ENCODE measurements at regions not wholly inside any gene's neighbourhood (a gene's known extent, or its start where the extent isn't known, plus 50 kb on each side); places are given as distances from the start of the nearest gene placed in this dataset.
"Not testable (repeated sequence)": the region's sequence is repeated elsewhere in the genome, so short reads cannot be mapped to it uniquely, and the experiment has no call there.

- no peaks in the 10 kb centered on the region for H3K36me3 Mint-ChIP-seq (ENCODE audit: insufficient read depth)
- H3K4me3 Mint-ChIP-seq, result no peak overlapping the region
- DNase-seq, result no peak
- no peak for ATAC-seq (replicated peaks)
- peaks cover 0 to 5% of the 10 kb centered on the region in 2 donors for H3K9me3 Mint-ChIP-seq
- H3K27me3 Mint-ChIP-seq, result peaks cover 5 to 11% of the 10 kb centered on the region in 2 donors
- H3K4me1 Mint-ChIP-seq (ENCODE audit: low read depth in 2 of 2), result no peaks in the 10 kb centered on the region
- H3K27ac Mint-ChIP-seq, result no peak overlapping the region
These were observed 111.7 kb upstream of the COBL start for GRCh38 chr7:51428217-51428887.

GRCh38 chr7:51426163-51426562 is 109.6 kb upstream of the COBL start:
- Mint-ChIP-seq H3K4me3 (no peak overlapping the region), H3K9me3 (peaks cover 0 to 5% of the 10 kb centered on the region in 2 donors), H3K27ac (no peak overlapping the region), H3K4me1 (ENCODE audit: low read depth in 2 of 2) (no peaks in the 10 kb centered on the region), H3K36me3 (ENCODE audit: insufficient read depth) (no peaks in the 10 kb centered on the region), H3K27me3 (peaks cover 5 to 11% of the 10 kb centered on the region in 2 donors)
- DNase-seq (no peak), ATAC-seq (replicated peaks) (no peak)

- not testable (repeated sequence) for H3K4me1 Mint-ChIP-seq (ENCODE audit: low read depth in 2 of 2); H3K9me3 Mint-ChIP-seq; H3K27ac Mint-ChIP-seq; H3K27me3 Mint-ChIP-seq; ATAC-seq (replicated peaks); DNase-seq; H3K4me3 Mint-ChIP-seq; H3K36me3 Mint-ChIP-seq (ENCODE audit: insufficient read depth)
These were observed 93.3 kb upstream of the COBL start for GRCh38 chr7:51409934-51410333.

- ATAC-seq (replicated peaks); DNase-seq; H3K4me3 Mint-ChIP-seq; H3K4me1 Mint-ChIP-seq (ENCODE audit: low read depth in 2 of 2); H3K9me3 Mint-ChIP-seq; H3K27ac Mint-ChIP-seq; H3K36me3 Mint-ChIP-seq (ENCODE audit: insufficient read depth); H3K27me3 Mint-ChIP-seq: not testable (repeated sequence)
These were observed 81.0 kb upstream of the COBL start for GRCh38 chr7:51397608-51398007.

- not testable (repeated sequence) for H3K4me3 Mint-ChIP-seq; H3K4me1 Mint-ChIP-seq (ENCODE audit: low read depth in 2 of 2); H3K27me3 Mint-ChIP-seq; ATAC-seq (replicated peaks); DNase-seq; H3K27ac Mint-ChIP-seq; H3K9me3 Mint-ChIP-seq; H3K36me3 Mint-ChIP-seq (ENCODE audit: insufficient read depth)
These were observed 76.4 kb upstream of the COBL start for GRCh38 chr7:51393003-51393402.

- H3K4me3 Mint-ChIP-seq; DNase-seq; H3K27ac Mint-ChIP-seq; H3K4me1 Mint-ChIP-seq (ENCODE audit: low read depth in 2 of 2); H3K27me3 Mint-ChIP-seq; ATAC-seq (replicated peaks); H3K9me3 Mint-ChIP-seq; H3K36me3 Mint-ChIP-seq (ENCODE audit: insufficient read depth): not testable (repeated sequence)
These were observed 73.3 kb upstream of the COBL start for GRCh38 chr7:51389952-51390351.

- DNase-seq; H3K4me1 Mint-ChIP-seq (ENCODE audit: low read depth in 2 of 2); H3K4me3 Mint-ChIP-seq; H3K27me3 Mint-ChIP-seq; ATAC-seq (replicated peaks); H3K36me3 Mint-ChIP-seq (ENCODE audit: insufficient read depth); H3K9me3 Mint-ChIP-seq; H3K27ac Mint-ChIP-seq: not testable (repeated sequence)
These were observed 72.7 kb upstream of the COBL start for GRCh38 chr7:51389216-51389812.

GRCh38 chr7:51388241-51388640 is 71.6 kb upstream of the COBL start:
- not testable (repeated sequence) for H3K4me1 Mint-ChIP-seq (ENCODE audit: low read depth in 2 of 2); ATAC-seq (replicated peaks); H3K4me3 Mint-ChIP-seq; H3K27ac Mint-ChIP-seq; DNase-seq; H3K9me3 Mint-ChIP-seq; H3K27me3 Mint-ChIP-seq; H3K36me3 Mint-ChIP-seq (ENCODE audit: insufficient read depth)

GRCh38 chr7:51386806-51387568 is 70.4 kb upstream of the COBL start:
- H3K27ac Mint-ChIP-seq; H3K36me3 Mint-ChIP-seq (ENCODE audit: insufficient read depth); ATAC-seq (replicated peaks); H3K9me3 Mint-ChIP-seq; H3K4me3 Mint-ChIP-seq; DNase-seq; H3K27me3 Mint-ChIP-seq; H3K4me1 Mint-ChIP-seq (ENCODE audit: low read depth in 2 of 2): not testable (repeated sequence)

- not testable (repeated sequence) for H3K4me3 Mint-ChIP-seq; H3K27me3 Mint-ChIP-seq; H3K4me1 Mint-ChIP-seq (ENCODE audit: low read depth in 2 of 2); ATAC-seq (replicated peaks); H3K36me3 Mint-ChIP-seq (ENCODE audit: insufficient read depth); H3K9me3 Mint-ChIP-seq; H3K27ac Mint-ChIP-seq; DNase-seq
These were observed 69.6 kb upstream of the COBL start for GRCh38 chr7:51386184-51386583.

- not testable (repeated sequence) for H3K4me1 Mint-ChIP-seq (ENCODE audit: low read depth in 2 of 2); H3K9me3 Mint-ChIP-seq; H3K27me3 Mint-ChIP-seq; H3K27ac Mint-ChIP-seq; H3K4me3 Mint-ChIP-seq; H3K36me3 Mint-ChIP-seq (ENCODE audit: insufficient read depth); ATAC-seq (replicated peaks); DNase-seq
These were observed 65.6 kb upstream of the COBL start for GRCh38 chr7:51382243-51382642.

GRCh38 chr7:51376420-51377092 is 59.9 kb upstream of the COBL start:
- Mint-ChIP-seq H3K27ac (no peak overlapping the region), H3K4me3 (no peak overlapping the region), H3K36me3 (ENCODE audit: insufficient read depth) (no peaks in the 10 kb centered on the region), H3K27me3 (no peaks in the 10 kb centered on the region), H3K4me1 (ENCODE audit: low read depth in 2 of 2) (no peaks in the 10 kb centered on the region), H3K9me3 (no peaks in the 10 kb centered on the region)
- ATAC-seq (replicated peaks) (no peak), DNase-seq (no peak)

GRCh38 chr7:51374936-51375335 is 58.3 kb upstream of the COBL start:
- DNase-seq, result no peak
- H3K36me3 Mint-ChIP-seq (ENCODE audit: insufficient read depth), result no peaks in the 10 kb centered on the region
- no peak overlapping the region for H3K27ac Mint-ChIP-seq
- no peaks in the 10 kb centered on the region for H3K9me3 Mint-ChIP-seq
- no peak overlapping the region for H3K4me3 Mint-ChIP-seq
- H3K4me1 Mint-ChIP-seq (ENCODE audit: low read depth in 2 of 2), result no peaks in the 10 kb centered on the region
- H3K27me3 Mint-ChIP-seq, result no peaks in the 10 kb centered on the region
- ATAC-seq (replicated peaks), result no peak
